ENCODE measurements at regions not wholly inside any gene's neighbourhood (a gene's known extent, or its start where the extent isn't known, plus 50 kb on each side); places are given as distances from the start of the nearest gene placed in this dataset.
A peak's percentile ranks its signal among the peaks of the same experiment; 100 is the strongest.

GRCh38 chr13:63607153-63607552 lies 2191.5 kb upstream of the PCDH20 start:
- TF ChIP-seq POLR2A (IDR thresholded peaks at IDR 0.05; ENCODE audit: low read depth, low read length) = no peak
- no peak for DNase-seq (ENCODE audit: insufficient read length, low spot score)
- no peak for FAIRE-seq

GRCh38 chr13:63605962-63606361 lies 2190.3 kb upstream of the PCDH20 start:
- no peak for TF ChIP-seq POLR2A (IDR thresholded peaks at IDR 0.05; ENCODE audit: low read depth, low read length)
- DNase-seq (ENCODE audit: insufficient read length, low spot score) (no peak), FAIRE-seq (no peak)

GRCh38 chr13:63605403-63605802 lies 2189.8 kb upstream of the PCDH20 start:
- DNase-seq (ENCODE audit: insufficient read length, low spot score) (no peak), FAIRE-seq (no peak)
- no peak for TF ChIP-seq POLR2A (IDR thresholded peaks at IDR 0.05; ENCODE audit: low read depth, low read length)

- DNase-seq (ENCODE audit: insufficient read length, low spot score) = no peak
- no peak for TF ChIP-seq POLR2A (IDR thresholded peaks at IDR 0.05; ENCODE audit: low read depth, low read length)
- no peak for FAIRE-seq
These were observed 2180.2 kb upstream of the PCDH20 start for GRCh38 chr13:63595811-63596210.

- DNase-seq (ENCODE audit: insufficient read length, low spot score) = no peak
- FAIRE-seq = no peak
- TF ChIP-seq POLR2A (IDR thresholded peaks at IDR 0.05; ENCODE audit: low read depth, low read length) = no peak
These were observed 2170.8 kb upstream of the PCDH20 start for GRCh38 chr13:63586467-63586866.

- FAIRE-seq = no peak
- no peak for DNase-seq (ENCODE audit: insufficient read length, low spot score)
- no peak for TF ChIP-seq POLR2A (IDR thresholded peaks at IDR 0.05; ENCODE audit: low read depth, low read length)
These were observed 2163.1 kb upstream of the PCDH20 start for GRCh38 chr13:63578796-63579195.

GRCh38 chr13:63567031-63567430 lies 2151.4 kb upstream of the PCDH20 start:
- no peak for FAIRE-seq

GRCh38 chr13:63554157-63554556 lies 2138.5 kb upstream of the PCDH20 start:
- no peak for DNase-seq (ENCODE audit: insufficient read length, low spot score)
- no peak for FAIRE-seq
- no peak for TF ChIP-seq POLR2A (IDR thresholded peaks at IDR 0.05; ENCODE audit: low read depth, low read length)

More at GRCh38 chr13:63567031-63567430, 2151.4 kb upstream of the PCDH20 start:
- no peak for DNase-seq (ENCODE audit: insufficient read length, low spot score)
- TF ChIP-seq POLR2A (IDR thresholded peaks at IDR 0.05; ENCODE audit: low read depth, low read length) = no peak

- DNase-seq (ENCODE audit: insufficient read length, low spot score) = no peak
- TF ChIP-seq POLR2A (IDR thresholded peaks at IDR 0.05; ENCODE audit: low read depth, low read length) = no peak
- no peak for FAIRE-seq
These were observed 2136.1 kb upstream of the PCDH20 start for GRCh38 chr13:63551731-63552130.

GRCh38 chr13:63546524-63546923 lies 2130.9 kb upstream of the PCDH20 start:
- no peak for FAIRE-seq
- no peak for DNase-seq (ENCODE audit: insufficient read length, low spot score)
- TF ChIP-seq POLR2A (IDR thresholded peaks at IDR 0.05; ENCODE audit: low read depth, low read length) = no peak

- no peak for TF ChIP-seq POLR2A (IDR thresholded peaks at IDR 0.05; ENCODE audit: low read depth, low read length)
- FAIRE-seq (no peak), DNase-seq (ENCODE audit: insufficient read length, low spot score) (no peak)
These were observed 2127.1 kb upstream of the PCDH20 start for GRCh38 chr13:63542770-63543169.

- FAIRE-seq (no peak), DNase-seq (ENCODE audit: insufficient read length, low spot score) (no peak)
- no peak for TF ChIP-seq POLR2A (IDR thresholded peaks at IDR 0.05; ENCODE audit: low read depth, low read length)
These were observed 2125.7 kb upstream of the PCDH20 start for GRCh38 chr13:63541336-63541735.

GRCh38 chr13:63540061-63540460 lies 2124.4 kb upstream of the PCDH20 start:
- DNase-seq (ENCODE audit: insufficient read length, low spot score) = no peak
- FAIRE-seq = no peak
- no peak for TF ChIP-seq POLR2A (IDR thresholded peaks at IDR 0.05; ENCODE audit: low read depth, low read length)

- TF ChIP-seq POLR2A (IDR thresholded peaks at IDR 0.05; ENCODE audit: low read depth, low read length) = no peak
- no peak for DNase-seq (ENCODE audit: insufficient read length, low spot score)
- peak; percentile 84 for FAIRE-seq
These were observed 2101.7 kb upstream of the PCDH20 start for GRCh38 chr13:63517371-63517770.

- DNase-seq (ENCODE audit: insufficient read length, low spot score) (no peak), FAIRE-seq (no peak)
- no peak for TF ChIP-seq POLR2A (IDR thresholded peaks at IDR 0.05; ENCODE audit: low read depth, low read length)
These were observed 2100.5 kb upstream of the PCDH20 start for GRCh38 chr13:63516124-63516523.

- DNase-seq (ENCODE audit: insufficient read length, low spot score) = no peak
- no peak for TF ChIP-seq POLR2A (IDR thresholded peaks at IDR 0.05; ENCODE audit: low read depth, low read length)
- no peak for FAIRE-seq
These were observed 2099.2 kb upstream of the PCDH20 start for GRCh38 chr13:63514886-63515285.

Measured in H54 (cell line).